ENCODE measurements at regions not wholly inside any gene's neighbourhood (a gene's known extent, or its start where the extent isn't known, plus 50 kb on each side); places are given as distances from the start of the nearest gene placed in this dataset.

DNA sequence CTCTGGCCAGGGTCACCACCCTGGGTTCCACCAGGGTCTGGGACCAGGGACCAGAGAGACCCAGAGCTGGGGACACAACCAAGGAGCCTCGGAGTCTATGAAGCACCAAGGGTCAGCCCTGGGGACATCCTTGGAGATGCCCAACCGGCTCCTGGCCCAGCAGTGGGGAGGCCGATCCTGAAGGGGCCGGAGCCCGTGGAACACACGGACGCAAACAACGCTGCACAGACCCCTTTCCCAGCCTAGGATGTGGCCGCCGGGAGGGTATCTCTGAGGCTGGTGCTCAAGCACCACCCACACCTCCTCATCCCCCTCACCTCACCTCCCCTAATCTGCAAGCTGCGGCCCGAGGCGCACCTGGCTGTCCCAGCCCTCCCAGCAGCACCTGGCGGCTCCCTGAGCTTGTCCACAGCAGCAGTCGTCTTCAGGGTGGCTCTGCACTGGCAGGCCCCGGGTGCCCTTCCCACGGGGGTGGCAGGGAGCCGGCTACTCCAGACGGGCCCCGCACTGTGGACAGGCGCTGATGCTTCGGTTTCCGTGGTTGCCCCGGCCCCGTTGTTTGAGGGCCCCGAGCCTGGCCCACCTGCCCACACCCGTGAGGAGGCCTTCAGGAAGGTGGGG lies 146.8 kb upstream of the C14orf180 start:
- H3K4me3 ChIP-seq (ENCODE audit: low read depth, low read length), result no peak overlapping the region
- H3K36me3 ChIP-seq (ENCODE audit: insufficient read depth, low read length), result no peaks in the 10 kb centered on the region
- H2AFZ ChIP-seq (ENCODE audit: low read length, unreplicated experiment), result no peak overlapping the region
- no peaks in the 10 kb centered on the region for H3K79me2 ChIP-seq (ENCODE audit: control insufficient read depth, insufficient read depth, low read length, unreplicated experiment)
- no peaks in the 10 kb centered on the region for H3K4me1 ChIP-seq (ENCODE audit: control insufficient read depth, insufficient read depth, low read length, unreplicated experiment)
- no peak overlapping the region for H3K27ac ChIP-seq (ENCODE audit: low read depth, low read length)
- no peaks in the 10 kb centered on the region for H3K27me3 ChIP-seq (ENCODE audit: insufficient read depth, low read length)

DNA sequence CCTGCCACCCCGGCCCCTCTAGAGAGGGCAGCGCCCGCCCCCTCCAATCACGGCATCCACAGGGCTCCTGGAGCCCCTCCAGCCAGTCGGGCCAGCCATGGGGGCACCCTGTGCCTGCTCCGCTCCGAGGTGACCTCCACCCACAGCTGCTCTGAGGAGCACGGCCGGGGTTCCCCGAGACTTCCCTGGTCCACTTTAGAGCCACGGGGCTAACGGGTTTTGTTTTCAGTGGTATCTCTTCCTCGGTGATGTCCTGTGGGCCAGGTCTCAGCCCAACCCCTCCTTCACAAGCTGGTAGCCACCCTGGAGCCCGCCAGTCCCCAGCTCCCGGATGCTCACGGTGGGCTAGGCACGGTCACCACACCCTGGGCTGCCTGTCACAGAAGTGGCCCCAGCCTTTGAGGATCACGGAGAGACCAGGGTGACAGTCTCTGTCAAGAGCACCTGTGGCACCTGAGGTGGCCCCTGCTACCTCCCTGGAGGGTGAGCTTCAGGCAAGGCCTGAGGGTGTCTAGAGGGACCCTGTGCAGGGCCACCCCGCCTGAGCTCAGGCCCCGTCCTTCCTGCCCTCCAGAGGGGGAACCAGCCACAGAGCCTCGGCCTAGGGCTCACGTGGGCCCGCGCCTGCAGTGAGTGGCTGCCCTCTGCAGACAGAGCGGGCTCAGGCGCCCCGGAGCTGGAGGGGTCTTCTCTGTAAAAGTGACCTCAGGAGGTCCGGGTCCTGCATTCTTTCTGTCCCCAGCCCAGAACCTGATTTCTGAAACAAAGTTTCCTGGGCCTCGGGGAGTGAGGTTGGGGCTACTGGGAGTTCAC lies 146.0 kb upstream of the C14orf180 start:
- no peaks in the 10 kb centered on the region for H3K27me3 ChIP-seq (ENCODE audit: insufficient read depth, low read length)
- H2AFZ ChIP-seq (ENCODE audit: low read length, unreplicated experiment), result no peak overlapping the region
- H3K4me3 ChIP-seq (ENCODE audit: low read depth, low read length), result no peak overlapping the region
- H3K27ac ChIP-seq (ENCODE audit: low read depth, low read length), result no peak overlapping the region
- H3K4me1 ChIP-seq (ENCODE audit: control insufficient read depth, insufficient read depth, low read length, unreplicated experiment), result no peaks in the 10 kb centered on the region
- no peaks in the 10 kb centered on the region for H3K79me2 ChIP-seq (ENCODE audit: control insufficient read depth, insufficient read depth, low read length, unreplicated experiment)
- no peaks in the 10 kb centered on the region for H3K36me3 ChIP-seq (ENCODE audit: insufficient read depth, low read length)

DNA sequence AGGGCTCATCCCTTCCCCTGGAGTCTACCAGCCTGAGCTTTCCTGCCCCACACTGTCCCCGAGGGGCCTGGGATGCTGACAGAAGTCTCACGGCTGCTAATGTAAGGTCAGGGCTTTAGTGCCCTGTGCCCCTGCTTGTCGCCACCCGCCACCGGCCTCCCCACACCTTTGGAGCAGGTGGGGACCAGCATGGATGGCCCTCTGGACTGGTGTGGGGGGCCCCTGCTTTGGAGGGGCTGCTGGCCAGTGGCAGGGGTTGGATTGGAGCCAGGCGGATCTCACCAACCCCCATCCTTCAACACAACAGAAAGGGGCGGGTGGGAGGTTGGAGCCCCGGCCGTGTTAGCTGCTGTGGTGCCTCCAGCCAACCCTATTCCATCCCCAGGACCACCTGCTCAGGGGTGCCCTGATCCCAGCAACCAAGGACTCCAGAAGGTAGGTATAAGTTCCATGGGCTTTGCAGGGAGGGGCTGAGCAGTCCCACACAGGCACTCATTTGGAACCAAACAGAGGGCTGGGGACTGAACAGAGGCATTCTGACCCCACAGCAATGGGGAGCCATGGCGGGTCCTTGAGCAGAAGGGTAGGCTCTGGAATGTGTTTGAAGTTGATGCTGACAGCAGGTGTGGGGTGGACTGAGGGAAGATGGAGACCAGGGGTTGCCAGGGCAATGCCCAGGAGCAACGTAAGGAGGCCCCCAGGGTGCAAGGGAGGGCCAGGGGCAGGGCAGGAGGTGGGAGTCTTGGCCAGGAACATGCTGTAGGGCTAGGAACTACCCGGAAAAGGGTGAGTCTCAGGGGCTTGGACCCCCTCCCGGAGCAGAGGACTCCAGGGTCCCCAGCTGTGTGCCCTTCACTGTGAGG lies 145.1 kb upstream of the C14orf180 start:
- Histone ChIP-seq H3K27me3 (ENCODE audit: insufficient read depth, low read length) (no peaks in the 10 kb centered on the region), H3K4me1 (ENCODE audit: control insufficient read depth, insufficient read depth, low read length, unreplicated experiment) (no peaks in the 10 kb centered on the region), H3K27ac (ENCODE audit: low read depth, low read length) (no peak overlapping the region), H3K79me2 (ENCODE audit: control insufficient read depth, insufficient read depth, low read length, unreplicated experiment) (no peaks in the 10 kb centered on the region), H2AFZ (ENCODE audit: low read length, unreplicated experiment) (no peak overlapping the region), H3K4me3 (ENCODE audit: low read depth, low read length) (no peak overlapping the region), H3K36me3 (ENCODE audit: insufficient read depth, low read length) (no peaks in the 10 kb centered on the region)

DNA sequence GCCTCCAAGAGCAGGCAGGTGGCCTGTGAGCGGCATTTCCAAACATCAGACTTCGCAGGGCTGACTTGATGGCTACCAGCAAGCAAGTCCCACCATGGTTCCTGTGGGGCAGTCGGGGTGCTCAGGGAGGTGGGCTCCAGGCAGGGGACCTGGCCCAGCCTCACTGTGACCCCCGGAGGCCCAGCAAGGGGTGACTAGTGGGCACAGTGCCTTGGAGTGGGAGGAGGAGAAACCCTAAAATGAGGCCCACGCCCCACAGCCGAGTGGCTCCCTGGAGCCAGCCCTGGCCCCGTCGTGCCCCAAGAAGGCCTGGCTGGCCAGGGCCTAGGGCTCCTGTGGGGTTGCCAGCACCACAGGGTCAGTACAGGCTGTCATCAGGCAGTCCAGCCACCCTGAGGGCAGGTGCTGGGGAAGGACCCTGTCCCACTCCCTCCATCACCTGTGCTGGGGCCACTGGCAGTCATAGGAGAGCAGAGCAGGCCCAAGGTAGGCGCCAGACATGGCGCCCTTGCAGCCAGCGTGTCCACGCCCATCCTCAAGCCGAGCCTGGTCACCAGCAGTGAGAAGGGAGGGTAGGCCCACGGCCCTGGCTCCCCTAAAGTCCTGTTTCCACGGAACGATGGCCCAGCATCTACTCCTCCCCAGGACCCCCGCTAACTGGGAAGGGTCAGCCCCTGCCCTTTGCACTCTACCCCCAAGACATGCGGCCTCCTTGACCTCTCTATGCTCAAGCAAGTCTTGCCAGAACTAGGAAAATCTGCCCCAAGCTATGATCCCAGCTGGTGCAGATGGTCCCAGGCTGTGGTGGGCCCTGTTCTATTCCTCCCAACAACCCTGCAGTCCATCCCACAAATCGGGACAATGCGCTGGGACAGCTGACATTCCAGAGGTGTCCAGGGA lies 144.2 kb upstream of the C14orf180 start:
- Histone ChIP-seq H3K27me3 (ENCODE audit: insufficient read depth, low read length) (no peaks in the 10 kb centered on the region), H3K27ac (ENCODE audit: low read depth, low read length) (no peak overlapping the region), H3K79me2 (ENCODE audit: control insufficient read depth, insufficient read depth, low read length, unreplicated experiment) (no peaks in the 10 kb centered on the region), H3K36me3 (ENCODE audit: insufficient read depth, low read length) (no peaks in the 10 kb centered on the region), H2AFZ (ENCODE audit: low read length, unreplicated experiment) (no peak overlapping the region), H3K4me3 (ENCODE audit: low read depth, low read length) (no peak overlapping the region), H3K4me1 (ENCODE audit: control insufficient read depth, insufficient read depth, low read length, unreplicated experiment) (no peaks in the 10 kb centered on the region)

DNA sequence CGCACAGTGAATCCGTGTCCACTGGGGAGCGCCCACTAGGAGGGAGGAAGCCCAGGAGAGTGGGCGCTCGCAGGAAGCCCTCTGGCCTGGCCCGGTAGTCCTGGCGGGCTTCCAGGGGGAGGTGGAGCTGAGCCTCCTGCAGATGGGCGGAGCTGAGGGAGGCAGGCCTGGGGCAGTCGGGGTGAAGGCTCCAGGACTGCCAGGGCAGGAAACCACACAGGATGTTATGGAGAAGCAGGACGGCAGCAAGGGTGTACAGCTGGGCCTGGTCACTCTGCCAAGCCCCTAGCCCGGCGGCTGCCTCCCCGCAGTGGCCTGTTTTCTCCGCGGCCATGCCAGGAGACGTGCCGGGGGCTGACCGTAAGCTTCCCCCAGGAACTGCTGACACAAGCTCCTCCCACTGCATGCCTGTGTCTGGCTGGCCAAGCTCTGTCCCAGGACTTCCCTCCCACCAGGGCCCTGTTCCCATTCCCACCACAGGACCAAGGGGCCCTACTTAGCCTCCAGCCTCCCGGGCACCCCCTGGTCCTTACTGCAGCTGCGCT lies 143.4 kb upstream of the C14orf180 start:
- H3K79me2 ChIP-seq (ENCODE audit: control insufficient read depth, insufficient read depth, low read length, unreplicated experiment), result no peaks in the 10 kb centered on the region
- H3K27ac ChIP-seq (ENCODE audit: low read depth, low read length), result no peak overlapping the region
- H3K27me3 ChIP-seq (ENCODE audit: insufficient read depth, low read length), result no peaks in the 10 kb centered on the region; the same call in 1 of the 2 replicates
- no peak overlapping the region; the same call in 1 of the 2 replicates for H3K4me3 ChIP-seq (ENCODE audit: low read depth, low read length)
- no peak overlapping the region for H2AFZ ChIP-seq (ENCODE audit: low read length, unreplicated experiment)
- H3K4me1 ChIP-seq (ENCODE audit: control insufficient read depth, insufficient read depth, low read length, unreplicated experiment), result no peaks in the 10 kb centered on the region
- H3K36me3 ChIP-seq (ENCODE audit: insufficient read depth, low read length), result no peaks in the 10 kb centered on the region

DNA sequence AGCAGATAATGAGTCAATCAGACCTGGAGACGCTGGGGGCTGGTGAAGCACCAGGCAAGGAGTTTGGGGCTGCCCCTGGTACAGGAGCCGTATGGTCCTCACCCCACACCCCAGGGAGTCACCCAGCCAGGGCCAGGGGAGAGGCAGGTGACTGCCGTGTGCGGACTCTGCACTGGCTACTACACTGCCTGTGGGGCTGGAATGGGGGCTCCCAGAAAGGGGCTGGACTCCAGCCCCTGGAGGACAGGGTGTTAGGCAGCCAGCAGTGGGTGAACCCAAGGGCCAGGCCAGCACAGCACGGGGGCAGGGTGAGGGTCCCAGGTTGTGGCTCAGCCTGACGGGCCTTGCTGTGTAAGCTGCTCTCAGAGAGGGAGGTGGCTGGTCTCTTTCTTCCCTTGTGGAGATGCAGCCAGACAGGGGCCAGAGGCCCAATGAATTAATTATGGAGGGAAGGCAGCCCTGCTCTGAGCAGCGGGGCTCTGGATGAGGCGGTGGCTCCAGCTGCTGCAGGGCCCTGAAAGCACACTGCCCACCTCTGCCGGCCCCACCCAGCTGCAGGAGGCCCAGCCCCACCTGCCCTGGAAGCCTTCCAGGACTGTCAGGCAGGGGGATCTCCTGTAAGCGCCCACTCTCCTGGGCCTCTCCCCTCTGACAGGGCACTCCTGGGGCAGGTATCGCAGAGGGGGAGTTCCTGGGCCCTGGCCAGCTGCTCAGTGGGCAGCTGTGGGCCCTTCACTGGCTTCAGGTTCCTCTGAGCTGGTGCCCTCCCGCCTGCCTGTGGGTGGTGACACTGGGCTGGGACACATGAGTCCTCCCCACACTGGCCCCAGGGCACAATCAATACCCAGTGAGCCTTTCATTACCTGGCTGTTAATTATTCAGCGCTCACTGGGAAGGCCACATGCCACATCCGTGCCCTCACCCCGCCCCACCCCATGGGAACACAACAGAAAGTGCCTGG lies 142.5 kb upstream of the C14orf180 start:
- Histone ChIP-seq H3K27ac (ENCODE audit: low read depth, low read length) (no peak overlapping the region), H3K79me2 (ENCODE audit: control insufficient read depth, insufficient read depth, low read length, unreplicated experiment) (no peaks in the 10 kb centered on the region), H3K4me3 (ENCODE audit: low read depth, low read length) (no peak overlapping the region), H3K4me1 (ENCODE audit: control insufficient read depth, insufficient read depth, low read length, unreplicated experiment) (no peaks in the 10 kb centered on the region), H3K36me3 (ENCODE audit: insufficient read depth, low read length) (no peaks in the 10 kb centered on the region), H3K27me3 (ENCODE audit: insufficient read depth, low read length) (no peaks in the 10 kb centered on the region; the same call in 1 of the 2 replicates), H2AFZ (ENCODE audit: low read length, unreplicated experiment) (no peak overlapping the region)

DNA sequence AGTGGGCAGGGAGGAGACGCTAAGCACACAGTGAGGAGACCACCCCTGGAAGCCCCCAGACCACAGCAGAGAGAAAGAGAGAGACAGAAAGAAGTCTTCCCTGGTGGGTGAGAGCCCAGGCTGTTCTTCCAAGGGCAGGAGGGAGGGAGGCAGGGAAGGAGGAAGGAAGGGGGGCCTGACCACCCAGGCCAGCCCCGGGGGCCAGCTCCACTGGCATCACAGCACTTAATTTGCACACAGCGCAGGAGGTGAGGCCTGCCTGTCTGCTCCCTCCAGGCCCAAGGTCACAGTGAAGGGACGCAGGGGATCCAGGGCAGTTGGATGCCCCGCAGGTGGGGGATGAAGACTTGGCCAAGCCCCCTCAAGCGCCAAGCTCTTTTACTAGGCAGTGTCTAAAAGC lies 141.9 kb upstream of the C14orf180 start:
- H3K4me3 ChIP-seq (ENCODE audit: low read depth, low read length), result no peak overlapping the region
- no peaks in the 10 kb centered on the region for H3K4me1 ChIP-seq (ENCODE audit: control insufficient read depth, insufficient read depth, low read length, unreplicated experiment)
- no peaks in the 10 kb centered on the region for H3K36me3 ChIP-seq (ENCODE audit: insufficient read depth, low read length)
- no peaks in the 10 kb centered on the region; the same call in 1 of the 2 replicates for H3K27me3 ChIP-seq (ENCODE audit: insufficient read depth, low read length)
- no peak overlapping the region for H3K27ac ChIP-seq (ENCODE audit: low read depth, low read length)
- no peaks in the 10 kb centered on the region for H3K79me2 ChIP-seq (ENCODE audit: control insufficient read depth, insufficient read depth, low read length, unreplicated experiment)
- H2AFZ ChIP-seq (ENCODE audit: low read length, unreplicated experiment), result no peak overlapping the region

DNA sequence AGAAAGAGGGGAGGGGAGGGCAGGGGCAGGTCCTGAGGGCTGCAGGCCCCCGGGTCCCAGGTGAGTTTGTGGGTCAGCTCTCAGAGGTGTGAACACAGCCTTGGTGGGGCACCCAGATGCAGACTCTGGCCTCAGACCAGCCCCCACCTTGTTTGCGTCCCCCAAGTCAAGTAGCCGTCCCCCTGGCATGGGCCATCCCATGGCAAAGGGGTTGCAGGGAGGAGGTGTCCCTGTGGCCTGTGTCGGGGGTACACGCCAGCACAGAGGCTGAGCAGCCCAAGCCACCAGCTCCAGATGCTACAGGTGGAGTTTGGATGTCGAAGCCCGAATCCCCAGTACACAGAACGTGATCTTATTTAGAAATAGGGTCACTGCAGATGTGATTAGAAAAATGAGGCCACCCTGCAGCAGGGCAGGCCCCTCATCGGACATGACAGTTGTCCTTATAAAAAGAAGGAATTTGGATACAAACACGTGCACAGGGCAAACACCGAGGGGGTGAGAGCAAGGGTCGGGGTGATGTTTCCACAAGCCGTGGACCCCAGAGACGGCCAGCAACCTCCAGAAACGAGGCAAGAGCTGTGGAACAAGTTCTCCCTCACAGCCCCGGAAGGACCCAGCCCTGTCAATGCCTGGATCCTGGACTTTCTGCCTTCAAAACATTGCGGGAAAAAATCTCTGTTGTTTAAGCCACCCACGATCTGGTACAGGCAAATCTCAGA lies 141.2 kb upstream of the C14orf180 start:
- Histone ChIP-seq H2AFZ (ENCODE audit: low read length, unreplicated experiment) (no peak overlapping the region), H3K36me3 (ENCODE audit: insufficient read depth, low read length) (no peaks in the 10 kb centered on the region), H3K79me2 (ENCODE audit: control insufficient read depth, insufficient read depth, low read length, unreplicated experiment) (no peaks in the 10 kb centered on the region), H3K4me3 (ENCODE audit: low read depth, low read length) (no peak overlapping the region), H3K27ac (ENCODE audit: low read depth, low read length) (no peak overlapping the region), H3K4me1 (ENCODE audit: control insufficient read depth, insufficient read depth, low read length, unreplicated experiment) (no peaks in the 10 kb centered on the region), H3K27me3 (ENCODE audit: insufficient read depth, low read length) (no peaks in the 10 kb centered on the region; the same call in 1 of the 2 replicates)

DNA sequence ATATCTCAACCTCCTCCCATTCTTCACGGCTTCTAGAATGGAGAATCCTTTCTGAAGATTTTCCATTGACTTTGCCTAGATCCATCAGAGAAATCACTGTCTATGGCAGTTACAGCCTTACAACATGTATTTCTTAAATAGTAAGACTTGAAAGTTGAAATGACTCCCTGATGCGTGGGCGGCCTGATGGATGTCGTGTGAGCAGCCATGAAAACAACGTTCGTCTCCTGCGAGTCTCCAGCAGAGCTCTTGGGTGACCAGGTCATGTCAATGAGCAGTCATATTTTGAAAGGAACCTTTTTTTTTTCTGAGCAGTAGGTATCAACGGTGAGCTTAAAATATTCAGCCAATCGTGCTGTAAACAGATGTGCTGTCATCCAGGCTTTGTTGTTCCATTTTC lies 139.9 kb upstream of the C14orf180 start:
- Histone ChIP-seq H2AFZ (ENCODE audit: low read length, unreplicated experiment) (no peak overlapping the region), H3K27me3 (ENCODE audit: insufficient read depth, low read length) (no peaks in the 10 kb centered on the region; the same call in 1 of the 2 replicates), H3K79me2 (ENCODE audit: control insufficient read depth, insufficient read depth, low read length, unreplicated experiment) (no peaks in the 10 kb centered on the region), H3K36me3 (ENCODE audit: insufficient read depth, low read length) (no peaks in the 10 kb centered on the region), H3K4me1 (ENCODE audit: control insufficient read depth, insufficient read depth, low read length, unreplicated experiment) (no peaks in the 10 kb centered on the region), H3K27ac (ENCODE audit: low read depth, low read length) (no peak overlapping the region), H3K4me3 (ENCODE audit: low read depth, low read length) (no peak overlapping the region)

Data from ACC112 (cell line).